MCF 10A (cell line): ENCODE measurements at regions not wholly inside any gene's neighbourhood (a gene's known extent, or its start where the extent isn't known, plus 50 kb on each side); places are given as distances from the start of the nearest gene placed in this dataset.
A peak's percentile ranks its signal among the peaks of the same experiment; 100 is the strongest.

Experiments used
- BruUV-seq: library from RNA; stranded (reverse); fragments of 400-500 nt; replicated peaks from 2 replicates; lab custom pipeline; 2021; lab: Mats Ljungman, UMichigan
- CTCF ChIA-PET: fragments of 300-600 bp; sonication (Branson Sonifier 250); formaldehyde crosslinking; extraction: SDS; loops from one replicate; lab custom pipeline; 2021; ENCODE audit warnings: antibody characterized with exemption, inconsistent platforms; lab: Yijun Ruan, JAX
- POLR2A ChIA-PET: fragments of 300-600, 350-650 bp; sonication (Branson Sonifier 250); formaldehyde crosslinking; extraction: SDS; loops from one replicate; lab custom pipeline; 2020; ENCODE audit warnings: antibody characterized with exemption, inconsistent platforms; lab: Yijun Ruan, JAX
- DNase-seq: peaks from one replicate; pipeline ENCODE4 v3.0.0-alpha.2; 2018; ENCODE audit not compliant: unreplicated experiment
- H3K27ac Mint-ChIP-seq: one replicate; pipeline ENCODE4 v1.8.0; 2022; ENCODE audit warnings: mild to moderate bottlenecking, low read depth, mixed read lengths; ENCODE audit not compliant: unreplicated experiment
- H3K27me3 Mint-ChIP-seq: one replicate; pipeline ENCODE4 v1.8.0; 2022; ENCODE audit warnings: mixed read lengths; ENCODE audit not compliant: insufficient read depth, unreplicated experiment
- H3K36me3 Mint-ChIP-seq: one replicate; pipeline ENCODE4 v1.8.0; 2022; ENCODE audit warnings: mild to moderate bottlenecking, moderate library complexity, mixed read lengths; ENCODE audit not compliant: insufficient read depth, unreplicated experiment
- H3K4me1 Mint-ChIP-seq: one replicate; pipeline ENCODE4 v1.8.0; 2022; ENCODE audit warnings: mixed read lengths; ENCODE audit not compliant: insufficient read depth, unreplicated experiment
- H3K4me3 Mint-ChIP-seq: one replicate; pipeline ENCODE4 v1.8.0; 2022; ENCODE audit warnings: mild to moderate bottlenecking, moderate library complexity, mixed read lengths; ENCODE audit not compliant: unreplicated experiment
- H3K9me3 Mint-ChIP-seq: one replicate; pipeline ENCODE4 v1.8.0; 2022; ENCODE audit warnings: mixed read lengths; ENCODE audit not compliant: unreplicated experiment
- CTCF ChIP-seq: fragments of 200-600 bp; IDR thresholded peaks from one replicate; pipeline ENCODE4 v1.8.0; 2022; ENCODE audit warnings: antibody characterized with exemption, mild to moderate bottlenecking; ENCODE audit not compliant: unreplicated experiment
- intact Hi-C: fragments of 100-400 bp; cut with micrococcal nuclease; formaldehyde crosslinking; loops from 2 replicates; pipeline ENCODE4 v1.14.1; 2022

GRCh38 chr11:19631712-19632498 lies 80.7 kb upstream of the NAV2 start:
- ChIA-PET CTCF (interaction anchor here (0.7 to 2.2 kb wide), 10 partner anchors 10 to 501 kb away, joined by 3 to 8 read pairs (median 4); no protein-coding TSS in a partner anchor), POLR2A (interaction anchor here (0.7 to 1.8 kb wide), 8 partner anchors 35 to 737 kb away, joined by 3 to 8 read pairs (median 5); partner anchors contain the start of gene NAV2)
- Mint-ChIP-seq H3K36me3 (no peaks in the 10 kb centered on the region), H3K4me3 (no peak overlapping the region), H3K27me3 (no peaks in the 10 kb centered on the region), H3K4me1 (peaks cover 52% of the 10 kb centered on the region), H3K27ac (peak overlapping the region; percentile 70), H3K9me3 (peaks cover 7% of the 10 kb centered on the region)
- intact Hi-C loops = no loop called here
- TF ChIP-seq CTCF = no peak
- BruUV-seq = no TSS peak
- peak; percentile 90 for DNase-seq

GRCh38 chr11:19628018-19628417 lies 84.6 kb upstream of the NAV2 start:
- POLR2A ChIA-PET = no interaction called here
- intact Hi-C loops = loop anchor here (1.0 kb wide), 3 partner anchors 32 to 86 kb away; no protein-coding TSS in a partner anchor
- Mint-ChIP-seq H3K36me3 (no peaks in the 10 kb centered on the region), H3K4me1 (peaks cover 49% of the 10 kb centered on the region), H3K4me3 (peak overlapping the region; percentile 3), H3K27ac (peak overlapping the region; percentile 78), H3K9me3 (peaks cover 12% of the 10 kb centered on the region), H3K27me3 (no peaks in the 10 kb centered on the region)
- DNase-seq = peak; percentile 99
- no peak for TF ChIP-seq CTCF
- BruUV-seq = TSS peak; percentile 60
- CTCF ChIA-PET = no interaction called here

- DNase-seq = no peak
- BruUV-seq = no TSS peak
- CTCF ChIA-PET = interaction anchor here (1.1 to 1.2 kb wide), 2 partner anchors 71 to 115 kb away, joined by 3 to 5 read pairs; no protein-coding TSS in a partner anchor
- intact Hi-C loops = no loop called here
- Mint-ChIP-seq H3K9me3 (peaks cover 12% of the 10 kb centered on the region), H3K36me3 (no peaks in the 10 kb centered on the region), H3K27me3 (no peaks in the 10 kb centered on the region), H3K4me3 (peak overlapping the region; percentile 3), H3K4me1 (peaks cover 44% of the 10 kb centered on the region), H3K27ac (peak overlapping the region; percentile 78)
- TF ChIP-seq CTCF = no peak
- POLR2A ChIA-PET = interaction anchor here (0.6 to 0.8 kb wide), 3 partner anchors 71 to 104 kb away, joined by 3 read pairs; no protein-coding TSS in a partner anchor
These were observed 85.1 kb upstream of the NAV2 start for GRCh38 chr11:19627566-19627965.

GRCh38 chr11:19625438-19625837 lies 87.2 kb upstream of the NAV2 start:
- DNase-seq = no peak
- Mint-ChIP-seq H3K36me3 (no peaks in the 10 kb centered on the region), H3K4me1 (peaks cover 31% of the 10 kb centered on the region), H3K9me3 (peaks cover 19% of the 10 kb centered on the region), H3K27me3 (no peaks in the 10 kb centered on the region), H3K27ac (no peak overlapping the region), H3K4me3 (no peak overlapping the region)
- ChIA-PET CTCF (interaction anchor here (0.6 to 1.7 kb wide), 4 partner anchors 10 to 117 kb away, joined by 3 to 5 read pairs (median 4); no protein-coding TSS in a partner anchor), POLR2A (no interaction called here)
- BruUV-seq = no TSS peak
- intact Hi-C loops = no loop called here
- TF ChIP-seq CTCF = no peak
